ENCODE measurements at regions not wholly inside any gene's neighbourhood (a gene's known extent, or its start where the extent isn't known, plus 50 kb on each side); places are given as distances from the start of the nearest gene placed in this dataset.

DNA sequence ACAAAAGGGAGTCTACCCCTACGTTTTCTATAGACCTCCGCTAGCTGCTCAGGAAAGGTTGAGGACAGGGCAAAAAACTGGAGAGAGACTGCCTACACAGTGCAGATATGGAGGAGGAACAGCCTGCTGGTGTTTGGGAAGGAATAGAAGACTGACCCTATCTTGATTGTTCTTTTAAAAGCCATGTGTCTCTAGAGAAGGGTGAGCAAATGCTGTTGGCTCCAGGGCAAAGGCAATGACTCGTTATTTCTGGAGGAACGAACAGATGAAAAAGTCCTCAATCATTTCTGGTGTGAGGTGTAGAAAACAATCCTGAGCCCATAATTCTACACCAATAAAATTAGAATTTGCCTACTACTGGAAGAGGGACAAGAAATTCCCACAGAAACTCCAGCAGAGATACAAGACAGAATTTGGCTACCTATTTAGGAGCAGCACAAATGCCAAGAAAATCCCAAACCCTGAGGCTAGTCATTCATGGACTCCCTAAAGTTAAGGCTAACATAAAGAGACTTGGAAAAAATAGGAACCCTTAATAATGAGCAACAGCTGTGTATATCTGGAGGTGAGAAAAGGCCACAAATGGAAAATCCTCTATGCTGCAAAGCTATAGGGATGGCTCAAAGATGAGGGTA, 1206.3 kb upstream of the CNTN5 start:
- DNase-seq, result no peak

DNA sequence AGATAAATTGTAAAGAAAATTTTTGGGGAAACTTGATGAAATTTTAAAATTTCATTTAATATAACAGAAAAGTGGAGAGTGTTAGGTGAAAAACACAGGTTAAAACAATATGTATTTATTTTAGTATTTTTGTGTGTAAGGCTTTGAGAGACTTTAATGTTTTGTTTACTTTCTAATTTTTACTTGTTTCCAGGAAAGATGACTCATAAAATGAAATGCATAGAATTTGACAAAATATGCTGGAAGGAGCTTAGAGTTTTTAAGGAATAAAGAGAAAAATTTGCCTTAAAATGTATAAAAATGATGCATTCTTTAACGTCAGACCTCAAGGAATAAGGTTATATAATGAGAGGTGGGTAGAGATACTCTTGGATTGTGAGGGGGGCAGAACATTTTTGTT, 1205.1 kb upstream of the CNTN5 start:
- no peak for DNase-seq

DNA sequence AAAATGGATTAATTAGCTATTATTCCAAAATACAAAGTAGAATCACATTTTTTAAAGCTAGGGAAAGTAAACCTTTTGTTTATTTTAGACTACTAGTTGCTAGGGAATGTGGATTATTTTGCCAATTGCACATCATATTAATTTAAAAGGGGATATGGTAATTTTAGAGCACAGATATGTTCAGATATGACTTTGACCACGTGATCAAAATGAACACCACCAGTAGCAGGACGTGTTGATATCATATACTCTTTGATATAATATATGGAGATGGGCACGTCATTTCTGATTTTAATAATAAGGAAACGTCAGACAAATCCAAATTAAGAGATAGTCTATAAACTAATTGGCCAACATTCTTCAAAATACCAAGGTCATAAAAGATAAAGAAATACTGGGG, 1188.3 kb upstream of the CNTN5 start:
- DNase-seq, result no peak

DNA sequence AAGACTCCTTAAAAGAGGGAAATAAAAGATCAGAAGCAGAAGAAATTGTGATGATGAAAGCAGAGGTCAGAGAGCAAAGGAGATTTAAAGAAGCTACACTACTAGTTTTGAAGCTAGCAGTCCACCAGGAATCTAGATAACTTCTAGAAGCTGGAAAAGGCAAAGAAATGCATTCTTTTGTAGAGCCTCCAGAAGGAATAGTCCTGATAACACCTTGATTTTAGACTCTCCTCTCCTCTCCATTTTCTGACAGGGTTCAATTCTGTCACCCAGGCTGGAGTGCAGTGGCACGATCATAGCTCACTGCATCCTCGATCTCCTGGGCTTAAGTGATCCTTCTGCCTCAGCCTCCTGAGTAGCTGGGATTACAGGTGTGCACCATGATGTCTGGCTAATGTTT, 1187.3 kb upstream of the CNTN5 start:
- no peak for DNase-seq

DNA sequence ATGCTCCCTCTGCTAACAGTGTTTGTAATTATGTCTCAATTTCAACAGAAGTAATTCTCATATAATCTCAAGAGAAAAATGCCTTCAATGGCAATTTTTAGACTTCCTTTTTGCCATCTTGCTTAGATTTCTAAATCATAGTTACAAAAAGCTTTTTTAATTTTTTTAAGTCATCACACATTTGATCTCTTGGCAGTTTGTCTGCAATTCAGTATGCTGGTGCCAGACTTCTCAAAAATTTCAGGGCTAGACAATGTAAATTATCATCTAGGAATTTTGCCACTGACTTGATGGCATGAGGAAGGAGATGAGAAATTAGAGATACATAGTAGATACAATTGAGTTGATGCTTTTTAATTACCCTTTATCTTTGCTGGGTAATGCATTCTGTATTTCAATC, 1176.7 kb upstream of the CNTN5 start:
- DNase-seq, result no peak

DNA sequence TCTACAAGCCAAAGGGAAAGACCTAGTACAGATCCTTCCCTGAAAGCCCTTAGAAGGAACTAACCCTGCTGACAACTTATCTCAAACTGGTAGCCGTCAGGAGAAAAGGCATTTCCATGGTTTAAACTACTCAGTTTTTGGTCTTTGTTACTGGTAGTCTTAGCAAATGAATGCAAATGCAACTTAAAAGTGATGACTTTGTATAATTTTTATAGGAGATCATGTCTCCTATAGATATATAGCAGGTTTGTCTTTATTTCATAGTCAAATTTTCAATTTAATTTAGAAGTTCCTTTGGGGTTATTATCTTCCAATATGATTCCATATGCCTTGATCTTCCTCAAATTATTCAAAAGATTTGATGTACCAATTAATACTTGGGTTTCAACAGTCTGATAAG, 1173.0 kb upstream of the CNTN5 start:
- DNase-seq, result no peak

DNA sequence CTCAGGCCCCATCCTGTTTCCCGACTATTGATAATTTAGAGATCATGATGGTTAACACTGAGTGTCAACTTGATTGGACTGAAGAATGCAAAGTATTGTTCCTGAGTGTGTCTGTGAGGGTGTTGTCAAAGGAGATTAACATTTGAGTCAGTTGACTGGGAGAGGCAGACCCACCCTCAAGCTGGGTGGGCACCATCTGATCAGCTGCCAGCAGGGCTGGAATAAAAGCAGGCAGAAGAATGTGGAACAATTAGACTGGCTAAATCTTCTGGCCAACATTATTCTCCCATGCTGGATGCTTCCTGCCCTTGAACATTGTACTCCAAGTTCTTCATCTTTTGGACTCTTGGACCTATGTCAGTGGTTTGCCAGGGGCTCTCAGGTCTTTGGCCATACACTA, 1170.0 kb upstream of the CNTN5 start:
- DNase-seq, result no peak

DNA sequence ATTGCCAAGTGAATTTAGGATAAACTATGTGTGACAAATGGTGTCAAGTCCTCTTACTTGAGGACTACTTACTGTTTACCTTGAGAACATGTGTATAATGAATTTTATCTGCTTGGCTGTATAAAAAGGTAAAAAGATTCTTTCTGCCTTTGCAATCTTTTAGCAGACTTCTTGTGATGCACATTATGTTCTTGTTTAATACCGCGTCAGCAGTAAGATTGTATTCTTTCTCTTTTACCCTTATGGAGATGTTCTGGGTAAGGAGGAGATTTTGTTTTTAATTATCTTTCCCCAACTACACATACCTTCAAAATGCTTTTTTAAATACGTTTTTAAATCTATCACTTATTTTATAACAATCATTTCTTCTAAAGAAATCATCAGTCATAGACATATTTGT, 1166.4 kb upstream of the CNTN5 start:
- no peak for DNase-seq

DNA sequence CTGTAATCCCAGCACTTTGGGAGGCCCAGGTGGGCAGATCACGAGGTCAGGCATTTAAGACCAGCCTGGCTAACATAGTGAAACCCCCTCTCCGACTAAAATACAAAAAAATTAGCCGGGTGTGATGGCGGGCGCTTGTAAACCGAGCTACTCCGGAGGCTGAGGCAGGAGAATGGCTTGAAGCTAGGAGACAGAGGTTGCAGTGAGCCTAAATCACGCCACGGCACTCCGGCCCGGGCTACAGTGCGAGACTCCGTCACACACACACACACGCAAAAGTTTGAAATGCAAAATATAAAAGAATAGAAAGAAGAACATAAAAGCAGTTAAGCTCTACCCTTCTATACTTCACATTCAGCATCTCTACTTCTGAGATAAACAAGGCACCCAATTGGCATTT, 1165.9 kb upstream of the CNTN5 start:
- DNase-seq, result no peak

DNA sequence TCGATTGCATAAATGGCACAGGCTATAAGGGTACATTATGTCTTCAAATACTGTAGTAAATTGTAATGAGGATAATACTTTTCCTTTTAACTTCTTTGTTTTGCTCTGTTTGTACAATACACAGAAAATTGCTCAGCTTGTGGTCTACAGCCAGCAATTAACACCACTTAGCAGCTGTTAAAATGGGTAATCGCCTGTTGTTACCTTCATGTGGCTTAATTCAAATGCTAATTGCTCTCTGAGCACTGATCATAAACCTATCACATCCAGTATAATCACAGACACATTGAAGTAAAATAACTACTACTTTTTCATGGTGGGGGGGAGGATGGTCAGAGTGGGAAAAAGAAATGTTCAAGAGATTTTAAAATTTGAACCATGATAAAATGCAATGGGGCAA, 1164.1 kb upstream of the CNTN5 start:
- no peak for DNase-seq

DNA sequence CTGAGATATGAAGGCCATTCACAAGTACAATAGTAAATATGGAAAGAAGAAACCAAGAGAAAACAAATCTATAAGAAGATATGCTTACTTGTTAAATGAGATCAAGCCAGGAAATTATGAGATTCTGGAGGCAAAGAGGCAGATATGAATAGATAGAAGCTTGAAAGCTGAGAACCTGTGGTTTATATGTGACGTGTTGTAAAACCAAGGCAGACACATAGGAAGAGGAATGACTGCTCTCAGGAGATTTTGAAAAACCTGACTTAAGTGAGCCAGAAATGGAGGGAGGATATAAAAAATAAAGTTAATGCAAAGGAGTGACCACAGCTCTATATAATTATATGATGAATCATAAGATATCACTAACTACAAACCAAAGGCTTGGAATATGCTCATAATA, 1160.5 kb upstream of the CNTN5 start:
- DNase-seq, result no peak

DNA sequence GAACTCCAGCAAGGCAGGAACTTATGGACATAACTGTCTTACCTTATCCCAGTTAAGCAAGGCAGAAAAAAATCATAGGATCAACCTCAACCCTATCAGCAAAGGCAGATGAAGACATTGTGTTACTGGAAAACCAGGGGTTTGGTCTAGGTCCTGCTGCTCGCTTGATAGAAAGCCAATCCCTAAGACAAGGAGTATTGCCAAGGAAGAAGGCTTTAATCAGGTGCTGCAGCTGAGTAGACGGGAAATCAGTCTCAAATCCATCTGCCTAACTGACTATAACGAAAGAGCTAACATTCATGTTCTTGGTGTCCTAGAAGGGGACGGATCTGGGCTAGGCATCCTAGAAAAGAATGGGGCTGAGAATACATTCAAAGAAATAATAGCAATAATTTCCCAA, 1158.7 kb upstream of the CNTN5 start:
- DNase-seq, result no peak

DNA sequence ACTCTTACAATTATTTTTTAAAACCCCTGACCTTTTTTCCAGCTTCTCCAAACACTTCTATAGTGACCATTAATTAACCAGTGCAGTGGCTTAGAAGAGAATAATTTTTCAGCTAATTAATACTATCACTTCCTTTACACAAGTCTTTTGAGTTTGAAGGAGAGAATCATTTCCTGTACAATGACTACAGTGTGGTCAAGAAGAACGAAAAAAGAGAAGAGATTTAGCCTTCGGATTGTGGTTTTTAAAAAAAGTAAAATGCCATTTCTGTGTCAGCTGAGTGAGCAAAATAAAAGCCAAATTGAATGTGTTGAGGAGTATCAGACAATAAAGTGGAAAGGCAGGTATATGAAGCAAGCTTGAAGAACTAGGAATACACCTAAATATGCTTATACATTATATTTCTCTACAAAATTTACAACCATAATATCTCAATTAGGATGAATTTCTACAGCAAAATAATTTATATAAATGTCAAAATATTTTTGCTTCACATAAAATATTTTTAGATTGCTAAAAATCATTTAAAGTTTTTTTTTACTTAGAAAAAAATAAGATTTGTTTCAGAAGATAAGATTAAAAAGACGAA, 1155.2 kb upstream of the CNTN5 start:
- DNase-seq, result no peak

DNA sequence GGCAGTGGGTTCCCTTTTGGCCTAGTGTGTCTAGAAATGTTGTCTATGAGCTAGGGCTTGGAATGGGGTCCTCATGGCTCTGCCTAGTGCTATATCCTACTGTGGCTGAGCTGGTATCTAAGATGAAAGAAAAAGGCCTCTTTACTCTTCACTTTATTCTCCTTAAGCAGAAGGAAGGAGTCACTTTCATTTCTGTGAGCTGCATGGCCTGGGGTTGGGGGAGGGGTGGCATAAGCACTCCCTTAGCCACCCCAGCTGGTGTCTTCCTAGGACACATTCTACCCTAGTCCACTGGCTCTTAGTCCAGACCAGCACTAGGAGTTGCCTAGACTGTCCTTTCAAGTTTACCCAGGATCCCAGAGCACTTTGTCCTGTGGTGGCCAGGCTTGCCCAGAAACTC, 1148.9 kb upstream of the CNTN5 start:
- DNase-seq, result no peak

DNA sequence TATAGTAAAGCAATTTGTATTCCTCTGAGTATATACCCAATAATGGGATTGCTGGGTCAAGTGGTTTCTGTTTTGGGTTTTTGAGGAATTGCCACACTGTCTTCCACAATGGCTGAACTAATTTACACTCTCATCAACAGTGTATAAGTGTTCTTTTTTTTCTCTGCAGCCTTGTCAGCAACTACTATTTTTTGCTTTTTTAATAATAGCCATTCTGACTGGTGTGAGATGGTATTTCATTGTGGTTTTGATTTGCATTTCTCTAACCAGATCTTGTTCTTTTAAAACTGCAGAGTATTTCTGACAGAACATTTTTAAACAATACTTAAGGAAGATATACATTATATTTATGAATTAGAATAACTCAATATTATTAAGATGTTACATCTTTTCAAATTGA, 1140.5 kb upstream of the CNTN5 start:
- DNase-seq, result no peak

DNA sequence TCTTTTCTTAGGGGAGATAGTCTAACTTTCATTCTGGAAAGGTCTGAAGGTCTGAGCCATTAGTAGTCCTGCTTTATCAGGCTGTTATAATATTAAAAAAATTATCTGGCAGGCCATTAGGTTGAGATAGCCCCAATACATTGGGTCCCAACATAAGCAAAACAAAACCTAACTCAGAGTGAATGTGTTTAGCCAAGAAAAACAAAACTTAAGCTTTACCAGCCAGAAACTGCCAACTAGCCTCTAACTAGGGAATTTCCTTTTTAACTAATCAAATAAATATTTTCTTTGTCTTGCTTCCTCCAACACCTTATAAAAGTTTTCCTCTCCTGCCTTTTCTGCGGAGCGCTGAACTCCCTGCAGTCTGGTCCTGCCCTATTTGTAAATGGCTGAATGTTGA, 1137.7 kb upstream of the CNTN5 start:
- DNase-seq, result no peak

DNA sequence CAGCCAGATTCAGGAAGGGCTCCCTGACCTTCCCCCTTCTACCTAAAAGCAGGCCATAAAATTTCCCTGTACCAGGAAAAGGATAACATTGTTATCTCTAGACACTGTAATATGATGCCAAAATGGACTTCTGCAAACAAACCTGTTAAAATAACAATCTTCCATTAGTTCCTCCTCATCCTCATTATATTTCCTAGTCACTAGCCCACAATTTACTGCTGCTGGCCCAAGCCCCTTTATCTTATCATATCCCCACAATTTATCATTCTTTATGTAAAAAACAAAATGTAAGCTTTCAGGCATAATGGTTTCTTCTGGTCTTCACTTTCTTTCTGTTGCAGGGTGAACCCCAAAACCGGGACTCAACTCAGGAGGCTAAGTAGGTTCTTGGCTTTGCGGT, 1132.1 kb upstream of the CNTN5 start:
- no peak for DNase-seq

DNA sequence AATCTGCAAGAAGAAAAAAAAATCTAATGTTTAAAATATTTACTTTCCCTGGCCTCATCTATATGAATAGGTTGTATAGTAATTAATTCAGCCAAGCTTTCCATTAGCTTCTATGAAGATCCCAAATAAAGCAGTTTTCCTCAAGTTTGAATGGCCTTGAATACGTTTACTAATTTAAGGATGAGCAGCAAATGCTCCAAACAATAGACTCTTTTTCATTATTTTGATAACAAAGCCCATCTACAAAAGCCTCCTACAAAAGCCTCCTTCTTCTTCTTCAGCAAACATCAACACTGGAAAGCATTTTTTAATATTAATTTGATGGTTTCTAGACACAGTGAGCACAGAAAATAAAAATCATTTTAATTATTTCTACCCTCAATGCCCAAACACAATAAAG, 1130.3 kb upstream of the CNTN5 start:
- DNase-seq, result no peak

DNA sequence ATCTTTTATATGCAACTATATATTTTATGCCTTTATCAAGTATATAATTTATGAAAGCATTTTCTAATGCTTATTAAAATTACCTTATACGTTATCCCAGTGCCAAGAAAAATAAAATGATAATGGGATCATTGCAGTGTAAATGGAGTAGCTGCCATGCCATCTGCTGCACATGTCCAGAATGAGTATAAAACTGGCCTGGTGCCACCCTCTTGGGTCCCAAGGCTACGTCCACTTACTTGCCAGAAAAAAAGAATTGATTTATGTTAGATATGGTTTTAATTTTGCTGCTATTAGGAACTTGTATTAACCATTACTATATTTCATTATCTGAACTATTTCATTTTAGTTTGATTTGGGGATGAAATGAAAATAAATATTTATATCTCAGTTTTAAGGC, 1127.1 kb upstream of the CNTN5 start:
- DNase-seq, result no peak

DNA sequence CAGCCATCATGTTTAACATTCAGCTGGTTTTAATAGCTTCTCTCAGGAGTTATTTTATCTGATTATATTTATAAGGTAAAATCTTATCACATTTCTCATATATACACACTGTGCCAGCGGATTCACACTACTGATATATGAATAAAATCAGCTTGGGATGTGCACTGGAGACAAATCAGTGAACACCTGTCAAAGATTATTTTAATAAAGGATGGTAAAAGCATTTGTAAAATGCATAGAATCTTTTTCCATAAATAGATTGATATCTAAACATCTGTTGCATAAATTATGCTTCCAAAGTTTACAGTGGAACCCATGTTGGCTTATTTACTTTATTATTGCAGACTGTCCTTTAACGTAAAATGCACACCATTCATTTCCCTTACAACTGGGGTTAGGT, 1125.8 kb upstream of the CNTN5 start:
- DNase-seq, result no peak

DNA sequence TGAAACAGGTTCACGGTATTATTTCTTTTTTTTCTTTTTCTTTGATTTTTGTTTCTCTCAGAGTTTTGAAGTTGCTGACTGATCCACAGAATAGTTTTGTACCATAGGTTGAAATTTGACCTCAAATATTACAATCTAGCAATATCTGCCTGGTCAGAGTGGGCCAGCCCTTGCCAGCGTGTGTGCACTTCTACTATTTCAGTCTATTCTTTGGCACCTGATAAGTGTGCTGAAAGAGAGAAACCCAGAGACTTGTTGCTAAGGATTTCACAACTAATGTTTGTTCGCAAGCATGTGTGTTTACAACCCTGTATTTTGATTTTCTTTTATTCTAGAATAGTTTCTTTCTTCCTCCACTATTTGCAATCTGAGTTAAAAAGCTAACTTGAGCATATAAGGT, 1125.2 kb upstream of the CNTN5 start:
- DNase-seq, result no peak

DNA sequence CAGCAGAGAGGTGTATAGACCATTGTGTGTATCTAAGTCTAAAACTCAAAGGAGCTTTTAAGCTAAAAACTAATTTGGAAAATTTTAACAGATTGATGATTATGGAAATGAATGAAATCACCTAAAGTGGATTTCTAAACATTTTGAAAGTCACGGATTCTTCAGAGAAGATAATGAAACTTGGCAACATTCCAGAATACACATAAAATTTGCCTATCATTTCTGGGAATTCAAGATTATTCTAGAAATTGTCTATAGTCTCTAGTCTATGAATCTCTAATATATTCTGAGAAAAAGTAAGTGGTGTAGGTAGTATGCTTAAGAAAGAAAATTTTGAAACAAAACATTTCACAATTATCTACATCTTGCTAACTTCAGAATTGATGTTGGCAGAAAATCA, 1117.9 kb upstream of the CNTN5 start:
- no peak for DNase-seq

DNA sequence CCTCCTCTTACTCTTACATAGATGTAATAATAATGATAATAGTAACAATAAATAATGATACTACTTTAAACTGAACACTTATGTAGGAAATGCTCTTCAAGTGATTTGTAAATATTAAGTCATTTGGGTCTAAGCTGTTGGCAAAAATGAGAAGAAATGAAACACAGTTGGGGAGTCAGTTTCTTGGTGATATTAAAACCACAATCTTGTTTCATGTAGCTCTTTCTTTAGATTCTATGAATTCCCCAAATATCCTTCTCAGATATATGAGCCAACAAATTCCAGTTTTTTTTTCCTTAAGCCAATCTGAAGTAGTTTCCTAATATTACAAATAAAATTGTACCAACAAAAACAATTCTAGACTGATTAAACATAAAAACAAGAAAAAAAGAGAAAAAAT, 1115.6 kb upstream of the CNTN5 start:
- DNase-seq, result no peak

DNA sequence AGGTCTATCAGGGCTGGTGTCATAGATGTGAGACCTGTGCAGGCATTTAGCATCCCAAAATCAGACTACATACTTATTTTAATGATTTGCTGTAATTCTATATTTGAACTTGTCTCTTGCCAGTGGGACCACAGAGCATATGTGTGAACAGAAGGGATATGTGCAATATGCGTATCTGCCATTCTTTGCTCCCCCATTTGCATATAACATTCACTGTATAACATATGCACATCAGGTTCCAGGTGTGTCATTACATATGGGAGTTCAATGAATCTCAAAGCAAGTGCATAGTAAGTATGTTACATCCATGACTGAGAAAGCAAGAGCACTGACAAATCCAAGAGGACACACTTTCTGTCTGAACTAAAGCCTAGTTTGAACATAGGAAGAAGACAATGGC, 1115.1 kb upstream of the CNTN5 start:
- DNase-seq, result no peak

DNA sequence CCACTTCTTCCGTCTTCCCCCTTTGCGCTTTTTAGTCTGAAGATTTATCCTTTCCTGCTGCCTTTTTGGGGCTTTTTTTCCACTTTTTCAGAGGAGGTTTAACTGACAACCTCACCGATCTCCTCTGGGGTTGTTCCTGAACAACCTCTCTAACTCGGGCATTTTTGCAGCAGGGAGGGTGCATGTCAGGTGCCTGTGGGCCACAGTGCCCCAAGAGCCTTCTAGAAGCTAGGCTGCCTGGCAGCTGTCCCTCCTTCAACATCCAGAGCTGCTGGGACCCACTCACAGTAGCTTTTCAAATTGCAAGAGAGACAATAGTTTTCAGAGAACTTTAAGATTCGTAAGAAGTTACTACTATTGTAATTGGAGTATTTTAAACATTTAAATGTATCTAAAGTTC, 1112.4 kb upstream of the CNTN5 start:
- no peak for DNase-seq
